Superior temporal gyrus (tissue), 1 donor: ENCODE measurements at regions not wholly inside any gene's neighbourhood (a gene's known extent, or its start where the extent isn't known, plus 50 kb on each side); places are given as distances from the start of the nearest gene placed in this dataset.
A peak's percentile ranks its signal among the peaks of the same experiment; 100 is the strongest.

Source experiments
- DNase-seq: peaks from one replicate; pipeline ENCODE4 v3.0.0-alpha.2; 2016; ENCODE audit errors: extremely low spot score

DNA sequence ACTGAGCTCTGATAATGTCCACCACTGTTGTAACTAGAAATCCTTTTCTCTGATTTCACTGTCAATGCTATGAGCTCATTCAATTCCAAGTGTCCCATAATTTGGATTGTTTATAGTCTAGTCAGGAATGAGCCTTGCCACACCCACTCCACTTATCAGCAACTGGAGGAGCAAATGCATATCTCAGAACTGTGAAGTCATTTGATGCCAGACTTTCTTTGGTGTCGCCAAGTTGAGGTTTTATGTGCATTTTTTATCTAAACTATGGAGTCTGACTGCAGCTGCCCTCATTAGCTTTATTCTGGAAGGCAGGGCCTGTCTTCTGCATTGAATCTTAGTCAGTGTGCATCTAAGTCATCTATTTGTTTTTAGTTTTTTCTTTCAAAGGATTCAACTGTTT is 361.3 kb downstream of the PMP22 start:
- no peak for DNase-seq

DNA sequence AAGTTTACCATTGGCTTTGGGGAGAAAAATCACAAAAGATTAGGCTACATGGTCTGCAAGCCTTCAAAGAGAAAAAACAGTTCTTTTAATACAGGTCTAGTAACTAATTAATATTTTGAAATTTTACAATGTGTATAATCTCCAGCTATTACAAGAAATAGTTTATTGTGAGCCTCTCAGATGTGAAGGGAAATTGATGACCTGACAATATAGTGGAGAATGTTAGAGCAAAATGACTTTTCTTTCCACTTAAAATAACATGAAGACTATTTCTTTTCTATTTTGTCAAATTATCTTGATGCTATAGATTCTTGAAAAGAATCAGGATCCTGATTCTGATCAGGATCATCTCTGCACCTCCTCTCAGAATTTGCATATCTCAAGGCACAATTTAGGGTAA is 362.3 kb downstream of the PMP22 start:
- no peak for DNase-seq

DNA sequence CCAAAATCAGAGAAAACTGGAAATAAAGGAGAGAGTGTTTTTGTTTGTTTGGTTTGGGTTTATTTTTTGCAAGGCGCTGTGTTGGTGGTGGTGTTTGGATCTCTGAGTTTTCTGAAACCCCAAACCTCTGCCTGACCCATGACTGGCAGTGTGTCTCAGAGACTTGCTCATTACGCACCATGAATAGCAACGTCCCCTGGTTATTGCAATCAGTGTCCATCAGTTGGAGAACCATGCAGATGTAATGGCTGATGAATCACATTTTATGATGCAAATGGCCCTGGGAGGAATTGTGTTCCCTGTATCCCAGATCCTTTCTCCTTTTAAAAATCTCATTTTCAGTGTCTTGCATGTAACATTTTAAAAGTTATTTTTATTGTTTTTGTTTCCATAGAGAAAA is 362.8 kb downstream of the PMP22 start:
- DNase-seq, result no peak

DNA sequence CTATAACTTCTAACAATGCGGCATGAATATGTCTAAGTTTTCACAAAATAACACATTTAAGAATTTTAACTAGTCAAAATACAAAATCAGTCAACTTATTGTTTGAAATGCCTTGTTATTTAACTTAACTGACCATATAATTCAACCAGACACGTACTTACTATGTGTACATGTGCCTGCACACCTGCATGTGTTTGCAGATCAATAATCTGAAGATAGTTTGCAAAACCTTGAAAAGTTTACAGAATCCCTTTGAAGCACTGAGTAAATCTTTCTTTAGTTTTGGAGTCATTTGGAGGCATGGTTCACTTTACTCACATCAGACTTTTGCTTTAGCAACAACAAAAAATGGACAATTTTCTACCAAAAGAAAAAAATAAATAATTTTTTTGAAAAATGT is 363.8 kb downstream of the PMP22 start:
- DNase-seq, result no peak

DNA sequence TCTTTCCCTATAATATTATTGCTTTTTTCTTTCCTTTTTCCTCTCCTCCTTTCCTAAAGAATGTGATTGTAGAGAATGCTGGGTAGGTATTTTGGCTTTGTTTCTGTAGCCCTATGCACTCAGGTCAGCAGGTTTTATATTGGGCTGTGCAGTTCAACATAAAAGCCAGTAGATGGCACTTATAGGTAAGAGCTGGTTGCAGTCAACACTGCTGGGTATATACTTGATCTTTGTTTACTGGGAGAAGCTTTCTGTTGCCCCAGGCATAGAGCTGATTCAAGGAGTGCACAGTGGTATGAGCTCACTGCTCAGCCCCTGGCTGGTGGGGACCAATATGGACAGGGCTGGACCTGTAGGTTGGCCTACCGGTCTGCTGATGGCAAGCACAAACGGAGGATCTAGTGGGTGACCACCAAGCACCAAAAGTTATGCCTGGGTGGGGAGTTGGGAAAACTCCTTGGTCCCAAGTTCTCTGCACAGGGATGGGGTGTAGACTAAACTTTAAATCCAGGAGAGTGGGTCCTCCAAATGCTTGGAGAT is 378.9 kb downstream of the PMP22 start:
- DNase-seq, result no peak

DNA sequence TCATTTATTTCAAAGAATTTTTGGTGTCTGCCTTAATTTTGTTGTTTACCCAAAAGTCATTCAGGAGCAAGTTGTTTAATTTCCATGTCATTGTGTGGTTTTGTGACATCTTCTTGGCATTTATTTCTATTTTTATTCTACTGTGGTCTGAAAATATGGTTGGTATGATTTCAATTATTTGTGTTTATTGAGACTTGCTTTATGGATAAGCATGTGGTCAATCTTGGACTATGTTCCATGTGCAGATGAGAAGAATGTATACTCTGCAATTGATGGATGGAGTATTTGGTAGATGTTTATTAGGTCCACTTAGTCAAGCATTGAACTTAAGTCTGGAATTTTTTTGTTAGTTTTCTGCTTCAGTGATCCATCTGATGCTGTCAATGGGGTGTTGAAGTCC is 383.0 kb downstream of the PMP22 start:
- DNase-seq, result no peak

DNA sequence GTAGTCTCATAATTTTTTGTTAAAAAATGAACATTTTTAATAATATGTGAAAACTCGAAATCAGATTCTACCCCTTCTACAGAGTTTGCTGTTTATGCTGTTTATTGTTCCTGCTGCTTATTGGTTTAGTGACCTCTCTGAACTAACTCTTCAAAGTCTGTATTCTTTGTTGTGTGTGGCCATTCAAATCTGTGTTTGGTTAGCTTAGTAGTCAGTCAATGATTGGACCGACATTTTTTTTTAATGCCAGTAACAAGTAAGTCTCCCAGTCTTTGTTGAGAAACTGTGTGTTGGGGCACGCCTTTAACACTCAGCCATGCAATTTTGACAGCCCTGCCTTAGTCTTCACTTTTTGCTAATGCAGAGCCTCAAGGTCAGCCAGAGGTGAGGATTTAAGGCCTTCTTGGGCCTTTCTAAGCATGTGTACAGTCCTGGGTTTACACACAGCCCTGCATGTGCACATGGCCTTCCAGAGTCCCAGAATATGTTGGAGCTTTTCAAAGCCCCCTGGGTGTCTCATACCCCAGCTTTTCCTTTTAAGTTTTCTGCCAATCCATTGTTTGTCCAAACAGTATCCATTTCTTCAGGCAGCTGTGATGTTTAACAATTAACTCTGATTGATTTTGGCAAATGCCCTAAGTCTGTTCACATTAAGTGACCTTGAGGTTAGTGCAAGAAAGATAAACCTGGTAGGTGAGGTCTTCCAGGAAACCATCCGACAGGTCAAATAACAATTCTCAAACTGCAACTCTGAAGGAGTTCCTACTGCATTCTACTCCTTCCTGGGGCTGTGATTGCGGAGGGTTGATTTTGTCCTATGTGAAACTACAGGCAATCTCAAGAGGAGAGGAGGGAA is 389.3 kb downstream of the PMP22 start:
- no peak for DNase-seq

DNA sequence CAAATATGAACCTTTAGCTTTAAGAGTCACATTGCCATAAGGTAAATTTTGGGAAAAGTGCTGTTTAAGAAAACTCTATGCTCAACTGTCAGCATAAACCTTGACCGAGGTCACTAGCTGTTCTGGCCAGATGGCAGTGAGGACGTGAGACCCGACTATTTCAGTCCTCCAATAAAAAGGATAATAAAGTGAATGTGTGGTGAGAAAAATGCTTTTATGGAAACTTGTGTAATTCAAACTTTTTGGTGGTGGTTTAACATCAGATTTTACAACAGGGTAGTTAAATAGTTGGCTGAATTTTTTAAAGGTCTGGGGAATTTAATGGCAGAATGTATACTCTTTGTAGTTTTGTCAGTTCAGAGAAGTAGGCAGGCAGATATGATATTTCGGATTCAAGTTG is 391.1 kb downstream of the PMP22 start:
- no peak for DNase-seq

DNA sequence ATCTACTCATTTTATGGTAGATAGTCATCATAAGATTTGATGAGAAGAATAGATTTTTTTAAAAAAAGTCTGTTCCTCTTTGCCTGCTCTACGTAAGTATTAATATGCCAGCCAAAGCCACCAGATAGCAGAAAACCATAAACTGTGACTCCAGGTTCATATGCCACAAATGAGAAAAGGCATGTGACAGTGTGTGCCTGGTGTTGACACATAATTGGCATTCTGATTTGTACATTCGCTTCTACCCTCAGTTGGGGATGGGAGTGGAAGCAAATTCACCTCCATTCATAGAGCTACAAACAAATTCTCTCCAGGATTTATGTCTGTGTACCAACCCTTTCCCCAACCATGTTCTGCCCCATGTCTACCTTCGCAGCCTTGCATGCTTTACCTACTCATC is 391.6 kb downstream of the PMP22 start:
- DNase-seq, result no peak

DNA sequence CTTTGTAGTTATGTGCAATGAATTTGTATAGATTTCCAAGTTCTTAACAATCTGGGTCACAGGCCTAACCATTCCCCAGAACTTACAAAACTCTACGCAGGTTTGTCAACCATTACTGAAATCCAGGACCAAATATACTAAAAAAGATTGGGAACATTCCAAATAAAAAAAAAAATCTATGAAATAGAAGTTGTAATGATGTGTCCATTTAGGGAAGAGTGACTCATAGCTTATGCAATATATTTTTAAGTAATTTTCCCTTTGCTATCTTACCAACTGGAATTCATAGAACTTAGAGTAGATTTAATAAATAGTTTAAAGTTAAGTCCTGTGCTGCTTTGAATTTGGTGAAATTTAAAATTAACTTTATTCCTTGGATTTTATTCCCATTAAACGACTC is 393.2 kb downstream of the PMP22 start:
- peak; percentile 11 for DNase-seq

DNA sequence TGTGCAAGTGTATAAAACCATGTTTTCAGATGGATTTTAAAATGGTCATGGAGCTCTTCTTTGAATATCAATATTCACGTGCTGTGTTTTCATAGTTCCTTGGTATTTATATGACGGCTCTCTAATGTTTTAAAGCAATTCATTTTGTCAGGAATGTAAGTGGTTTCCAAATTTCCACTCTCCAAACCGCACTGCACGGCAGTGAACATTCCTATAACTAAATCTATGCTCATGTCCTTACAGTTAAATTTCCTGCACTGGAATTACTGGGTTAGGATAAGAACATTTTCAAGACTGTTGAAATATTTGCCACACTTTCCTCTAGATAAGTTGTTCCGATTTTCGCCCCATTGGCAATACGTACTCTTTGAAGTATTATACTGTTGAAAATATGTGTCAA is 398.9 kb downstream of the PMP22 start:
- DNase-seq, result no peak

DNA sequence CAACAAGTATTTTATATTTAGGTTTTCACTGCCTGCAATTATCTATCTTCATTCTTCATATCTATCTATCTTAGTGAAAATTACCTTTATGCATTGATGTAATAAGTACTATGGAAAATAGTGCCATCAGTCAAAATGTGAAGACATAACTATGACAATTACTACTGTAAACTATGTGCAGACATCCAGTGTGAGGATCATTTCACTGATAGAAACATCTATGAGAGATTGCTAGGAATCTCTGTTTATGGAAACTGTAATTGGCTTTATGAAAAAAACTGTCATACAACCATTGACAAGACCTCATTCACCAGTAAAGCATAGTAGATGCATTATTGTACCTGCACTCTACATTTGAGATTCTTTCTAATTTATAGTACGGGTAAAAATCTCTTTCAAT is 401.0 kb downstream of the PMP22 start:
- no peak for DNase-seq

DNA sequence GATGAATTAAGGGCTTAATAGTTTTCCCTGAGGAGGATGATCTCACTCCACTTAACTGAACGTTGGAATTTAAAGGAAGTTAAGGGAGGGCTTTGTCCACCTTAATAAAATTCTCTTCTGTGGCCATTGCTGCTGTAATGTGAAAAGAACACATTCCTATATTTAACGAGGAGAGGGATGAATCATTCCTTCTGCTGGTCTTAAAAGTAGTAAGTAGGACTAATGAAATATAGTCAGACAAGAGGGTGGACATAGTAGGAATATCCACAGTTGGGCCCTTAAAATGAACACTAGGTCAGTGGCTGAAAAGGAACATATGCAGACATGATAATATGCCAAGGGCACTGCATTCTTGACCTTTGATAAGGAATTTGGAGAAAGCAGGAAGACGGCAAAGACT is 405.6 kb downstream of the PMP22 start:
- DNase-seq, result no peak

DNA sequence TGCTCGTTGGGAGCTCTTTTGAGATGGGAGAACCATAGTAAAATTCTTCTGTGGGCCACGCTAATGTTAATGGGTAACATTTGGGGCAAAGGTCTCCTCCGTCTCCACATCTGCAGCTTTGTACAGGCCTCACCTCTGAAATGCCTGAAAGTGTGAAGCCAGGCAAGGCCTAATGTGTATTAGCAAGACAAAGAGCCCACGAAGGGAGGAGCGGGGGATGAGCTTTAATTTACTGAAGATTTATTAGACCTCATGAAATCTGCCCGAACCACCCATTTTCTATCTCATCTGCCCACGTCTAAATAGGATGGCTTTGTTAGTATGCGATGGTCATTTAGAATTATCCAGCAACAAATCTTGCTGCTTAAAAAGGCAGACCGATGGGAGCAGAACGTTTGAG is 408.9 kb downstream of the PMP22 start:
- DNase-seq, result no peak

DNA sequence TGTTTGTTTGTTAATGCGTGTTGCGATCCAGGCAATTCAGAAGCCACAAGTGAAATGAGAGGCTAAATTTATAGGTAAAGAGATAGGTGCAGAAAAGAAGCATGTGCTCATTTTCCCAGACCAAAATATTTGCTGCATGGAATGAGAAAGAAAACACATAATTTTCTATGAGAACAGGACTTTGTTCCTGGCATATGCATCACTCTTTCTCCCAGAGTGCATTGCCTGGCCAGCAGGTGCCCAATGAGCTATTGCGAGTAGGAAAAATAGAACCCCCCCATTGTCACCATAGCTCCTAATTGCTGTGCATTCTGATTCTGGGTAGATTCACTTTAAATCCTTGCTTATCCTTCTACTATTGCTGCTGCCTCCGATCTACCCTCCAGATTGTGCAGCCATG is 410.4 kb downstream of the PMP22 start:
- no peak for DNase-seq

DNA sequence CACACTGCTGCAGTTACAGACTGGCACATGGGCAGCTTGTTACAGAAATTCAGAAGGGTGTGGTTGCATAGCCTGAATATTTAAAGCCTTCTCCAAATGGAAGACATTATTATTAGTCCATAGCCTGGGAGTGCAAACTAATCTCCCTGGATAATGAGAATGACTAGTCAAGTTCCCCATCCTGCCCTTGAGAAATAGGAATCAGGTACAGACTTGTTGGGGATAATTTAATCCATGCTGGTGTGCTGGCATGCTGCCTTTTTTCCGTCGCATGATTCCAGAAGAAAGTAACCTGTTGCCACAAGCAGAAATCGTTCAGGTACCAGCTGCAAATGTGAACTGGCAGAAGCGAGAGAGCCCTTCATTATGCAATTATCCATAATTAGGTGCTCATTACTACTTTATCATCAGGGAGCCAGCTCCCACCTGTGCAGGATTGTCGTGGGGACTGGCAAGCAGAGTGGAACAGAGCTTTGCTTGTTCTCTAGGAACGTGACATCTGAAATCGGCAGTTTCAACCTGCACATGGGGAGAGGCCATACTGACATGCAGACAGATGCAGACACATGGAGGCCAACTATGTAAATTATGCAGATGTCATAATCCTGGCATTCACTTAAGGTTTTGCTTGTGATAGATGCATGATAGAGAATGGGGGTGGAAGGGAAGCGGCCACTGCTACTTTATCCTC is 419.4 kb downstream of the PMP22 start:
- no peak for DNase-seq

DNA sequence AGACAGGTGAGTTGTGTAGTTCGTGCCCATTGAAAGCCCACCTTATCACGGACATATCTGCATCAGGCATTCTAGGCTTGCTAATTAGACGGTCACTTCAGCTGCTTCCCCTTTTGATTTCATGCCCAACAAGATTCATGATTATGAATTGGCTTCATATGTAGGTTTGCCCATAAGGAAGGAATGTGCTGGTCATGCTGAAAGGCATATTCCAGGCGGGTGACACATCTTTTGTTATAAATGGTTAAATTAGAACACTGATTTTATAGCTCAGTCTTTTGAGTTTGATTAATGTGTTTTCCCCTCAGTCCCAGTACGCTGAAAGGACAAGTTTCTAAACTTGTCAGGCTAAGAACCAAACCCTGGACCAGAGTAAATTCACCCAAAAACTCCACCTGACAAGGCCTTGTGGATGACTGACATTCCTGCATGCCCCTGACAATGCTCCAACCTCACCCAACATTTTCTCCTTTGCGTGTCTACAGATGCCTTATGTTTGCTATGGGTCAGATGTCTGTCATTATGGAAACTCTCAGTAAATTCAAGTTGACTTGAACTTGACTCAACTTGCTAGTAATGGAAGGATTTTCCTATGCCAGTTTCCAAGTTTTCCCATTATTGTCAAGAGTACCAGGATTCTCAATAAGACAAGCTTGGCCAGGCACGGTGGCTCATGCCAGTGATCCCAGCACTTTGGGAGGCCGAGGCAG is 421.9 kb downstream of the PMP22 start:
- DNase-seq, result no peak

DNA sequence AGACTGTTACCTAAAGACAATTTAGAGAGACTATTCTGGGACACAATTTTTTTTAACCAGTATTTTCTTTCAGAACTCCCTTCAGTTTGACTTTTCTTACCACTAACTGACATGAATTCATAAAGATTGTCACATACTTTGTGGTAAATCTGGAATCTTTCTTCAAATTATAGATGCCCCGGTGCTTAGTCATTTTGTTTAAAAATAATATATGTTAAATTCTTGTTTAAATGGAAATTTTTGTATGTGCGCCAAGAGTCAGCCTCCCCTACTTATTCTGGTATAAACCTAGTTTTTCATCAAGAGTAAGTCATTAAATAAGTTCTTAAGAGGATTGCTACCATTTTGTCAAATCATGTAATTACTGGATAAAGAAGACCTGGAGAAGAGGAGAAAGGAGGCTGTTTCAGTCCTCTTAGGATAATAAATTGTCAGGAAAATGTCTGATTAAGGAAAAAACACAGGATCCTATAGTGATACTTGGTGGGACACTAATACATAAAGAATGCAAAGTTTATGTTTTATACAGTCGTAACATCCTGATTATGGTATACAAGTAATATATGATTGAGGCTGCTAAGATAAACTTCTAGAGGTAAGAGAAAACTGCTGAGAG is 424.4 kb downstream of the PMP22 start:
- DNase-seq, result no peak

DNA sequence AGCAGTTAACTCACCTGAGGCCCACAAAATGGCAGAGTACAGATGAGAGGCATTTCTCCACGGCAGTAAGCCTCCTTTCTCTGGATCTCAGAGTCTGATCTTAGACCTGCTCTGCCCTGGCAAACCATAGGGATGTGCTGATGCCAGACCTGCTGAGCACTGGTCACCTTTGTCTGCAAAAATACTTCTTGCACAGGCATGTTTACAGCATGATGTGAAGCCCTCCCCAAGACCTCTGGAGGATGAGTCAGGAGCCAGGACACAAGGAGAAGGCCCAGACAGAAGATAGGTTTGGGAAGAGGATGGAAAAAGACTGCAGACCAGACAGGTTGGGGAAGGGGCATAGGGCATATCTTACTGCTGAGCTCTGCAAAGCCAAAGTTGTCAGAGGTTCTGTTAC is 426.6 kb downstream of the PMP22 start:
- no peak for DNase-seq

DNA sequence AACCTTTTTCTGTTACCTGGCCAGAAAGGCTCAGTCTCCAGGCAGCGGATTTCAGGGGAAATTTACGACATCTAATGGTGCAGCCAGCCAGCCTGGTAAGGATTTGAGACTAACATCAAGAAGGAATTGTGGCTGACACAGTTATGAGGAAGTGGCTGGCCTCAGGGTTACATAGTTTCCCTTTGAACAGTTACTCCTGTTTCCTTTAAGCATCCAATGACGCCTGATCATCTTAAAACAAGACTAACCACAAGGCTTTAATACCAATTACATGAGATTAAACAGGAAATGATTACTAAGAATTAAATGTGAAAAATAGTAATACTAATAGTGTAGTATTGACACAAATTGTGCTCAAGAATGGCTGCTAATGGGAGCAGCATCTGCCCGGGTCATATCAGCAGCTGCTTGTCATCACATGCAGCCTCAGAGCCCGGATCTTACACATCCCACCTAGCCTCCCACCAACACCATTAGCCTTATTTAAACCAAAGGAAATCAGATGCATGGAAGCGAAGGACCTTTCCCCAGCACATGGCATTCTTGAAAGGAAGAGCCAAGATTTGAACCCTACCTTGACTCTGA is 431.8 kb downstream of the PMP22 start:
- no peak for DNase-seq

DNA sequence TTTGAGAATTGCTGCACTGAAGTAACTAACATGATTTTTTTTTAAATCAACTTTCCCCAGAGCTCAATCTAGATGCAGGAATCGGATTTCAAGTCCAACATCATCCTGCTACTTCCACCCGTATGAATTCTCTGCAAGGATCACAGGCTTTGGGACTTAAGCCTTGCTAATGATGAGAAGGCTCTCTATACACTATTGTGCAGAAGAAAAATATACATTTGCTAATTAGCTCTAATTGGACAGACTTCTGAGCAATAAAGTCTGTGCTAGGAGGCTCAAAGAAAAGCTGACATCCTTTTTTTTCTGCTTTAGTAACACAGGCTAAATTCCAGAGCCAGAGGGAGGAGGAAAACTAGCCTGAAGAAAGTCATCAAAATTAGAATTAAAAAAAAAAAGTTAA is 433.6 kb downstream of the PMP22 start:
- no peak for DNase-seq
